ENCODE measurements at regions not wholly inside any gene's neighbourhood (a gene's known extent, or its start where the extent isn't known, plus 50 kb on each side); places are given as distances from the start of the nearest gene placed in this dataset.
A peak's percentile ranks its signal among the peaks of the same experiment; 100 is the strongest.
"Not testable (repeated sequence)": the region's sequence is repeated elsewhere in the genome, so short reads cannot be mapped to it uniquely, and the experiment has no call there.

DNA sequence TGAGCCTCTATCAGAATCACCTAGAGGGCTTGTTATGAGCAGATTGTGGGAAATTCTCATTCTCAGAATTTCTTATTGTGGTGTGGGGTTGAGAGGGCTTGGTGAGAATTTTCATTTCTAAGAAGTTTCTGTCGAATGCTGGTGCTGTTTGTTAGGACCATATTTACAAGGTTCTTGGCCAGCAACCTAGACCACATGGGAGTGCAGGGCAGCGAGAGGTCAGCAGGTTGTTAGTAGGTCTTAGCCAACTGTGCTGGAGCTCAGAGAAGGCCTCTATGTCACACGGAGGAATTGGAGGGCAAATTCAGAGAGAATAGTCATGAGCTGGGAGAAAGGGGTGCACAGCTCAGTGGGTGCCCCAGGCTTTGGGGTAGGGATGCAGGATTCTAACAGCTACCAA is 357.0 kb downstream of the LRRC70 start:
- no peak for DNase-seq (ENCODE audit: low read depth in 3 of 3, low spot score in 2 of 3)

DNA sequence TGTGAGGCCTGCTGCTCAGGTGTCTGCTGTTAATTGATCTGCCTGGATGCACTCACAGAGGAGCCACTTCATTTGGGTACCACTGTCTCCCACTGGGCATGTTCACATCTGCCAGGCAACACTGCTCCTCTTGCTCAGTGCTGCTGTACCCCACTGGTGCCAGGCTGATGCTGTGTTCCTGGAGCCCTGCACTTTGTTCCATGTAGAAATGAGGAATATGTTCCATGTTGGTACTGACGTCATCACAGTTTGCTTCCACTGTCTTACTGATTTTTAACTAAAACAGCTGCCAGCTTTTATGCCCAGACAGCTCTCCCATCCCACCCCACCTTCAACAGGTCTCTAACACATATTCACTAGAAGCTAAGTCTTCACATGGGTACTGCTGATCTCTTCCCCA is 355.7 kb downstream of the LRRC70 start:
- no peak for DNase-seq (ENCODE audit: low read depth in 3 of 3, low spot score in 2 of 3)

DNA sequence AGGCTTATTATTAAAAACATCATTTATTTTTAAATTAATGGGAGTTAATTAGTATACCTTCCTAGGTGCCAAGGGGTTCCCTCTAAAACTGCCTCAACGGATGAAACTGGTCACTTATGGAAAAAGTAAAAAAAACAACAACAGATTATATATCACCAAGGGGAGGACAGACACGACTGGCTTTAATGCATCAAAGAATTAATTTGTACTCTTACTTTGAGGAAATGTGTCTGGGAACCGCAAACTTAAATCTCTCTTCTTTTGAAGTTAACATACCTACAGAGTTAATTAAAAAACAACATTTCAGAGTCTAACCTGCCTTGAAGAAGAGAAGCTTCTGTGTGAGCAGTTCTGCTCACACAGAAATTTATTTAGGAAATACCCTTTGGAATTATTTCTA is 354.6 kb downstream of the LRRC70 start:
- DNase-seq (ENCODE audit: low read depth in 3 of 3, low spot score in 2 of 3), result peak in 2 of 3 donors; percentile 15 to 33

DNA sequence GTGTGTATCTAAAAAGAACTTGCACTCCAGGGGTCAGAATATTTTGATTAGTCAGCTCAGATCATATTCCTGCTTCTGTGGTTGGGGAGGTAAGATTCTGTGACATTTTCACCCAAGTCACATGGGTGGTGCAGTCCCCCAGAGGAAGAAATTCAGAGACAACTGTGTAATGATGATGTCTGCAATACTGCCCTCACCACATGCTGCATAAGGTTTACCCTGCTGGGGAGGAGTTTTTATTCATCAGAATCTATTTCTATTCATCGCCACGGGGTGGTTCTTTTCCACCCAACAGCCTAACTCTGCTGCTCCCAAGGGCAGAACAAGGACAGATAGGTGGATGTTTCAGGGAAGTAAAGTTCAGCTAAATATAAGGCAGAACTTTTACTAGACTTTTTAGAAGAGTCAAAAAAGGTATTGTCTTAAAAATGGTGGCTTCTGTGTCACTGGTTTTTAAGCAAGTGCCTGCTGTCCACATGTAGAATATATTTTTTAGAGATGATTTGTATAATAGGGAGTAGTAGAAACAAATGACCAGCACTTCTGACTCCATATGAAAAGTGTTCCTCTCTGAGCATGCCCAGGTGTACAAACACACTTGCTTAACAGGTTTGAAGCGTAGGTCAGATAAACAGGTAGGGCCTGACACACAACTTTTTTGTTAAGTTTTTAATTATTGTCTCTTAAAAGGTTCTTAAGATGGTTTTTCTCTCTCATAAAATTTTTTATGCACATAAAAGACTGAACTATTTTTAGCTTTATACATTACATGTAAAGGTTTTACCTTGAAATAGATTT is 352.7 kb downstream of the LRRC70 start:
- DNase-seq (ENCODE audit: low read depth in 3 of 3, low spot score in 2 of 3), result no peak

DNA sequence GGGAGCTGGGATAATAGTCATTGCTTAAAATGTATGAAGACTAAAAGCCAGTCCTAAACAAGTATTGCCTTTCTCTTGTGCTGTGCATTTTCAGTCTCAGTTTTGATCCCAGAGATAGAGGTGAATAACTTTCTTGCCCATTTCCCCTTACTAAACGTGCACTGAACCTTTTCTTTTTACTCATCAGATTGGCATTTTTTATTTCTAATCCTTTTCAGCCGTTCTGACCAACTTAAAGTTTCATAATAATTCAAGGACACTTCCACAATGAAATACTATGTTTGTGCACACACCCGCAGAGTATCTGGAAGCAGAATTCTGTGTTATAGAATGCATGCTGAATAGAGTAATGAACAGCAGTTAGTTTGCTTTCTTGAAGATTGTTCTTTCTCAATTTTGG is 343.6 kb downstream of the LRRC70 start:
- DNase-seq (ENCODE audit: low read depth in 3 of 3, low spot score in 2 of 3), result no peak

DNA sequence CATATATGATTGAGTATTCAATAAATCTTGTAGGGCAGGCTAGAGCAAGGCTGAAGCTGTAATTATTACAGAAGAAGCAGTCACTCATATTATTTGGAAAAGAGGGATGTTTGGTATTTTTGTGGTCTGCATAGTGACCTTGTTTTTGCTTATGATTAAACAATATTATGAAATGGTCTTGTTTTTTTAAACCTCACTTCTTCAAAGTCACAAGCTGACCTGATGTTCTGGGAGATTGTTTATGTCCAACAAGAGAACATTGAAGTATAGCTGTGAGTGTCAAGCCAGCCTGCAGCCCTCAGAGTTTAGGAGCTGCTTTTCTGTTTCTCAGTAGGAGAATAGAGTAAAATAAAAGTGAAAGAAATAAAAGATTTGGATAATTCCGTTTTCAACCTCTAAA is 342.2 kb downstream of the LRRC70 start:
- DNase-seq (ENCODE audit: low read depth in 3 of 3, low spot score in 2 of 3), result no peak

DNA sequence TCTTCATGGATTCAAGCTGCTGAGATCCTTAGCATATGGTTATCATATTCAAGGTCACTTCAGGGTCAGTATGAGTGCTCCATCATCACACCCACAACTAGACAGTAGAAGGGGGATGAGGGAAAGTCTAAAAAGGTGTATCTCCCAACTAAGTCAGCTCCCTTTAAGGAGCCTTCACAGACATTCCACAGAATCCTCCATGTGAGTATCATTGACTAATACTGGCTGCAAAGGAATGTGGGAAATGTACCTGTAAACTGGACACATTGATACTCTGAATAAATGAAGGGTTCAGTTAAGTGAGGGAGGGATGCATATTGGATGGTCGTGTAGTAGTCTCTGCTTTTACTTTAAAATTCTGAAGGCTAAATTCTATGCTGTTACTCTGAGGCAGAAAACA is 330.7 kb downstream of the LRRC70 start:
- DNase-seq (ENCODE audit: low read depth in 3 of 3, low spot score in 2 of 3), result no peak

DNA sequence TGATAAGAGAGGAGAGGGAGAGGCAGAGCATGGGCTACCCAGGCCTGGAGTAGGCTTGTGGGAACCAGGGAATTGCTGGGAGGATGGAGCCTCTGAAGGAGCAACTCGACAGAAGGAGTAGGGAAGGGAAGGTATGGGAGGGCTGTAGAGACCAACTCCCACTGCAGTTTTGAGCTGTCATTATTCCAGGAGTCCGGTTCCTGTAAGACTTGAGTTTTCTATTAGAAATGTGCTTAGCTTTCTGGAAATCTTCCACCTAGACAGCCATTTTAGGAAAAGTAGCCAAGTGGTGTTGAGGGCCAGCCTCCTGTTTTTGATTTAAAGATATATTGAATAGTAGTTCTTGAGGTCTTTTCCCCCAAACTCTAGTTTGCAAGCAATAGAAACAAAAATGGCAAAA is 323.5 kb downstream of the LRRC70 start:
- no peak for DNase-seq (ENCODE audit: low read depth in 3 of 3, low spot score in 2 of 3)

DNA sequence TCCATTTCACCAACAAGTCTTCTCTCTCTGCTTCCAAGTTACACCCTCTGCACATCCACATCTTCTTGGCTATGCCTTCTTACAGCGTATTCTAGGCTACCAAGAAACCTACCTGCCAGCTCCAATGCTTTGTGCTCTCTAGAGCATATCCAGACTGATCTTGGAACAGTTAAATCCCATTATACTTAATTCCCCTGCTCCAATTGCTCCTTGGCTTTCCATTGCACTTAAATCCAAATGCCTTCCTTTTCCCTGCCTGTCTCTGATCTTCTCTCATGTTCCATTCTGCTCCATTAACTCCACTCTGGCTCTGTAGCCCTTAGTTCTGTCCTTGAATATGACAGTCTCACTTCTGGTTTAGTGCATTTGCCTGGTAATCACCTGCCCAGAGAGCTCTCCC is 322.4 kb downstream of the LRRC70 start:
- no peak for DNase-seq (ENCODE audit: low read depth in 3 of 3, low spot score in 2 of 3)

DNA sequence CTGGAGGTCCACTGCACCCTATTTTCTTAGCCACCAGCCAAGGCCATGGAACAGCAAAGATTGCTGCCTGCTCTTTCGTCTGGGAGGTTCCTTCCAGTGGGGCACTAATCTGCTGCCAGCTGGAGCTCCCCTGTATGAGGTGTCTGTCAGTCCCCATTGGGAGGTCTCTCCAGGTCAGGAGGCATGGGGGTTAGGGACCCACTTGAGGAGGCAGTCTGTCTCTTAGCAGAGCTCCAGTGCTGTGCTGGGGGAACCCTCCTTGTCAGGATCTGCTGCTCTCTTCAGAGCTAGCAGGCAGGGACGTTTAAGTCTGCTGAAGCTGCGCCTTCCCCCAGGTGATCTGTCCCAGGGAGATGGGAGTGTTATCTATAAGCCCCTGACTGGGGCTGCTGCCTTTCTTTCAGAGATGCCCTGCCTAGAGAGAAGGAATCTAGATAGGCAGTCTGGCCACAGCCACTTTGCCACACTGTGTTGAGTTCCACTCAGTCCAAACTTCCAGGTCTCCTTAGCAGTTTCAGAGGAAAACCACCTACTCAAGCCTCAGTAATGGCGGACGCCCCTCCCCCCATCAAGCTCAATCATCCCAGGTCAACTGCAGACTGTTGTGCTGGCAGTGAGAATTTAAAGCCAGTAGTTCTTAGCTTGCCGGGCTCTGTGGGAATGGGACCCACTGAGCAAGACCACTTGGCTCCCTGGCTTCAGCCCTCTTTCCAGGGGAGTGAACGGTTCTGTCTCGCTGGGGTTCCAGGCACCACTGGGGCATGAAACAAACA is 317.7 kb downstream of the LRRC70 start:
- DNase-seq (ENCODE audit: low read depth in 3 of 3, low spot score in 2 of 3), result no peak

DNA sequence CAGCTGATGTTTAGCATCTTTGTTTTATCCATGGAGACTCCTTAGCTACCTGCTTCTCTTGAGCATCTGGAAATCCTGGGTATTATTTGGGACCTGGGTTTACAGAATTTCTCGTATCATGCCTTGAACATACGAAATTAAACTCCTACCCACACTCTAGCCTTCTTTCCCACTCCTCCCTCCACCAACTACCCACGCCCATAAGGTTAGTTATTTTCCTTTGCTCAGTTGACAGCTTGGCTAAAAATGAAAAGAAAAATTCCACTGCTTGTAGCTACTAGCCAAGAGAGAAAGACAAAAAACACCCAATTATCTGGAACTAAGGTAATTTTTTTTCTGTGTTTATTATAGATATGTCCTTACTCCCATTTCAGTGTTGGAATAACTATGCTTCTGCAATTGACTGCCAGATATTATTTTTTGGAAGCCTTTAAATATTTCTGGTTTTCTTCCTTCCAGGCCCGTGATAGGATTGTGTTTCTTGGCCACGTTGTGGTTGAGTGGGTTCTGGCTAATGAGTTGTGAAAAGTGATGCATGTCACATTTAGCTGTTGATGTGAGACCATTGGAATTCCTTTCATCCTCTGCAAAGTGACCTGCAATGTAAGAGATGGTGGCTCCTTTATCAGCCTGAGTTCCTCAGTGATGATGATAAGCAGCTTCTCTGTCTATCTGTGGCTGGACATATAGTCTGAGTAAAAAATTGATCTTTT is 308.1 kb downstream of the LRRC70 start:
- peak; percentile 32 to 46 (median 38) for DNase-seq (ENCODE audit: low read depth in 3 of 3, low spot score in 2 of 3)

DNA sequence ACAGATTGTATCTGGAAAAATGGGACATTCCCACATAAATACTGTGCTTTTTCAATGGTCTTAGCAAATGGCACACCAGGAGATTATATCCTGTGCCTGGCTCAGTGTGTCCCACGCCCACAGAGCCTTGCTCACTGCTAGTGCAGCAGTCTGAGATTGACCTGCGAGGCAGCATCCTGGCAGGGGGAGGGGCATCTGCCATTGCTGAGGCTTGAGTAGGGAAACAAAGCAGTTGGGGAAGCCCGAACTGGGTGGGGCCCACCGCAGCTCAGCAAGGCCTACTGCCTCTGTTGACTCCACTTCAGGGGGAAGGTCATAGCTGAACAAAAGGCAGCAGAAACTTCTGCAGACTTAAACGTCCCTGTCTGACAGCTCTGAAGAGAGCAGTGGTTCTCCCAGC is 258.7 kb downstream of the LRRC70 start:
- DNase-seq (ENCODE audit: low read depth in 3 of 3, low spot score in 2 of 3), result not testable (repeated sequence)

DNA sequence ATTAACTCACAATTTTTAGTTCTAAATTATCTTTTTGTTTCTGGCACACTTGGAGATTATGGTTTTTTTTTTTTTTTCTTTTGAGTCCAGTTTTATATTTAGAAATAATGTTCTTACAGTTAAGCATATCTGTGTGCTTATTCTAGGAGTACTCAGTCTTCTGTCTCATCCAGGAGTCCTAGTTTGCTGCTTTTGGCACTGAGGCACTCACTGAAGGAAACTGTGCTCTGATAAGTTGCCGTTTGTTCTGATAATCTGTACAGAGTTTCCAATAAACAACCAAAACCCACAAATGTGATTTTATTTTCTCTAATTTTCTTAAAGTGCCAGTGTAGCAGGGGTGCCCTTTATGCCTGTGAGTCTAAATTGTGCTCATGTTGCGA is 251.0 kb downstream of the LRRC70 start:
- no peak for DNase-seq (ENCODE audit: low read depth in 3 of 3, low spot score in 2 of 3)

DNA sequence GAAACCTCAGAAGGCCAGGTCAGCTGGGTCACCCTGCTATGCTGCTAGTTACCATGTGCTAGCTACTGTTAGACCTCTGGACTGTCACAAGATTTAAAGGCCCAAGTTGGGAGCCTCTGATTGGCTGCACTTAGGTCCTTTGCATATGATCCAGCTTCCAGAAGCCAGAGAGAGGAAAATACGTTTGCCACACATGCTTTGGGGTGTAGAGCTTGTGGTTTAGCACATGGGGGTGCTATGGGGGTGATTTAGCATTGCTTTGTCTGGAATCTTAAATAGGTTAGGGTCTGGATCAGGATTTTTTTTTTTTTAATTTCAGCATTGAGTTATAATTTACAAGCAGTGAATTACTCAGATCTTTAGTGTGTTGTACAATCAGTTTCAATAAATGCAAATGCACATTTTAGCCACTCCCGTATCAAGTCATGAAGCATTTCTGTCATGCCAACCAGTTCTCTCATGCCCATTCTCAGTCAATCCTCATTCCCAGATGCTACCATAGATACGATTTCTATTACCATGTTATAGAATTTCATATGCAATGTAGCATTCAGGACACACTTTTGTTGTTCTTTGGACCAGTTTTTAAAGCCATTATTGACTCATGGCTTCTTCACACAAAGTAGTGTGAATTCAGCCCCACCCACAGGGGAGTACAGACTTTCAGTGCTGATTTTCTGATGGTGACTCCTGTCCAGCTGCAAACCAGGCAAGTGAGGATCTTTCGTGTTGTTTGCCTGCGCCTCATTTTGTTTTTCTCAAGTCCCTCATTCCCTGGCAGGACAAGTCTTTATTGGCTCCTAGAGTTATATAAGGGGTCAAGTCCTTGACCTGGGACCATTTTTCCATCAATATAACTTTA is 250.4 kb downstream of the LRRC70 start:
- no peak for DNase-seq (ENCODE audit: low read depth in 3 of 3, low spot score in 2 of 3)

DNA sequence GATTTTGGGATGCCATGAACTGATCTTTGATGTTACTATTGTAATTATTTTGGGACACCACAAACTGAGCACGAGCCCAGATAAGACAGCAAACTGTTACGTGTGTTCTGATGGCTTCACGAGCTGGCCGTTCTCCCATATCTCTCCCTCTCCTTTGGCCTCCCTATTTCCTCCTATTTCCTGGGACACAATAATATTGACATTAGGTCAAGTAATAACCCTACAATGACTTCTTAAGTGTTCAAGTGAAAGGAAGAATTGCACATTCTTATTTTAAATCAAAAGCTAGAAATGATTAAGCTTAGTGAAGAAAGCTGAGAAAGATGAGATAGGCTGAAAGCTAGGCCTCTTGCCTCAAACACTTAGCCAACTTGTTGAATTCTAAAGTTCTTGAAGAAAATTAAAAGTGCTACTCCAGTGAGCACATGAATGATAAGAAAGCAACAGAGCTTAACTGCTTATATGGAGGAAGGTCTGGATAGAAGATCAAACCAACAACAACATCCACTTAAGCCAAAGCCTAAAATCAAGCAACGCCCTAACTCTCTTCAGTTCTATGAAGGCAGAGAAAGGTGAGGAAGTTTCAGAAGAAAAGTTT is 247.1 kb downstream of the LRRC70 start:
- DNase-seq (ENCODE audit: low read depth in 3 of 3, low spot score in 2 of 3), result no peak

DNA sequence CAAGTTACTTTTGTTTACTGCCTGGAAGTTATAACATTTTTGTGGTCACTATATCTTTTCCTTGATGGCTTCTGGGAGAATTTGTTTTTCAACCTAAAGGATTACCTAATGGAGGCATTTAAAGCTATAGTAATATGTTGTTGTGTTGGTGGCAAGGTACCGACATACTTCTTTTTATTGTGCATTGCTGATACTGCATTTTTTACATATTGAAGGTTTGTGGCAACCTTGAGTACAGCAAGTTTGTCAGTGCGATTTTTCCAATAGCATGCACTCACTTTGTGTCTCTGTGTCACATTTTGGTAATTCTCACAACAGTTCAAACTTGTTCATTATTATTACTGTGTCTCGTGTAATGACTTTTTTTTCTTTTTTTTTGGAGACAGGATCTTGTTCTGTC is 246.3 kb downstream of the LRRC70 start:
- no peak for DNase-seq (ENCODE audit: low read depth in 3 of 3, low spot score in 2 of 3)

DNA sequence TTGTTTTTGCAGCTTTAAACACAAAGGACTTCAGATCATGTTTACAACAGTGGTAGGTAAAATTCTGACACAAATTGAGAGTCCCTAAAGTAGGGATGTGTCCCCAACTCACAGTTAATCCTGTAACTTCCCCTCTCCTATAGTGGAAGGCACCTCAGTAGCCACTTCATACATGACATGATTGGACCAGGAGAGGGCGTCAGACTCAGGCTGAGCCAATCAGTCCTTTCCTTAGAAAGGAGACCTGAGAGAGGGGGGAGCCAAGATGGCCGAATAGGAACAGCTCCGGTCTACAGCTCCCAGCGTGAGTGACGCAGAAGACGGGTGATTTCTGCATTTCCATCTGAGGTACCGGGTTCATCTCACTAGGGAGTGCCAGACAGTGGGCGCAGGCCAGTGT is 238.4 kb downstream of the LRRC70 start:
- not testable (repeated sequence) for DNase-seq (ENCODE audit: low read depth in 3 of 3, low spot score in 2 of 3)

DNA sequence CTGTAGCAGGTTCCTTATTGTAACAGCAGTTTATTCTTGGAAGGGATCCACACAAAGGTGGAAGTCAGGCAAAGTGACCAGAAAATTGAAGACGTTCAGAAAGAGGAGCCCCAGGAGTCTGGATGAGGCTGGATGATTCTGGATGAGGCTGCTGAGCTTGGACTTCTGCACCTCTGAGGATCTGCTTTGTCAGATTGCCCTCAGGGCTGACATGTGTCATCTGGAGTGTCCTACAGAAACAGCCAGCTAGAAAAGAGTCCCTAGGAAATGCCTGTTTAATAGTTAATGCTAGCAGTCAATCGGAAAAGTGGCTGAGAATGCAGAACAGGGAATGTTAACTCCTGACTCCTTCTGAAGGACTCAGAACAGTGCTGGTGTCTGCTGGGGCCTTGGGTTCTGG is 236.4 kb downstream of the LRRC70 start:
- DNase-seq (ENCODE audit: low read depth in 3 of 3, low spot score in 2 of 3), result no peak

DNA sequence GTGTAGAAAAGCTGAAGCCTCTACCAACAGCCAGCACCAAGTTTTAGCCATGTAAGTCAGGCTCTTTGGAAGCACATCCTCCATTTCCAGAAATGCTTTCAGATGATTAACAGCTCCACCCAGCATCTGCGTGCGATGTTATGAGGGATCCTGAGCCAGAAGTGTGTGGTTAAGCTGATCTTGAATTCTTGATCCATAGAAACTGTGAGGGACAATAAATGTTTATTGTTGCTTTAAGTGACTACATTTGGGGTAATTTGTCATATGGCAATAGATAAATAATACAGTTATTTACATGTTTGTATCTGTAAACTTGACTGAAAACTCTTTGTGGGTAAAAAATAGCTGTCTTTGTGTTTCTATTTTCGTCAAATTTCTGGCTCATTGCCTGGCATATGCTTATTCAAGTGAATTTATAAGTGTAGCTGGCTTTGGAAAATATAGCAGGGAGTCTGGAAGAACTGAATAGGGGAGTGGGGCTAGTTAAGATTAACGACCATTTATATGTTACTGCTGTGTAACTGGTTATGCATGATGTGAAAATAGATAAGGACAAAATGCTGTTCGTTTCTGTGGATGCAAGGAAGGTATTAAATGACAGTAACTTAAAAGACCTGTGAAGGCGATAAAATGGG is 234.1 kb downstream of the LRRC70 start:
- no peak for DNase-seq (ENCODE audit: low read depth in 3 of 3, low spot score in 2 of 3)

DNA sequence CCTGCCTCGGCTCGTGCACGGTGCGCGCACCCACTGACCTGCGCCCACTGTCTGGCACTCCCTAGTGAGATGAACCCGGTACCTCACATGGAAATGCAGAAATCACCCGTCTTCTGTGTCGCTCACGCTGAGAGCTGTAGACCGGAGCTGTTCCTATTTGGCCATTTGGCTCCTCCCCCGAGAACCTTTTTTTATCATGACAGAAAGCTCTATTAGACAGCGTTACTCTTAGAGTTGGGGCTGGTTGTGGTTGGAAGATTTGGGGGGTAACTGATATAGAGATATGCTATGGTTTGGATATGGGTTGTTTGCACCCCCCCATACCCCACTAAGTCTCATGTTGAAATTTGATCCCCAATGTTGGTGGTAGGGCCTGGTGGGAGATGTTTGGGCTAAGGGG is 226.2 kb downstream of the LRRC70 start:
- DNase-seq (ENCODE audit: low read depth in 3 of 3, low spot score in 2 of 3), result not testable (repeated sequence)

Measured in right renal cortex interstitium (tissue), 3 donors.